H1 (cell line): ENCODE measurements at regions not wholly inside any gene's neighbourhood (a gene's known extent, or its start where the extent isn't known, plus 50 kb on each side); places are given as distances from the start of the nearest gene placed in this dataset.

Experiments
- CTCF ChIA-PET: fragments of 300-600 bp; sonication (Branson Sonifier 250); formaldehyde crosslinking; loops from one replicate; lab custom pipeline; 2021; ENCODE audit not compliant: partially characterized antibody; lab: Charles Lee
- POLR2A ChIA-PET: fragments of 300-600 bp; sonication (Branson Sonifier 250); formaldehyde crosslinking; loops from one replicate; lab custom pipeline; 2021; ENCODE audit warnings: inconsistent platforms; ENCODE audit not compliant: partially characterized antibody; lab: Charles Lee
- DNase-seq, 2 experiments: peaks; one replicate each; pipeline versions ENCODE4 v3.0.0 to v3.0.0-alpha.2; 2010 to 2022; ENCODE audit warnings: low spot score in 2 of 2, low read depth in 1 of 2, mixed read lengths in 1 of 2
- FAIRE-seq: peaks from 2 replicates; lab custom pipeline; 2011; peaks lifted over from hg19 to GRCh38; lab: Jason Lieb, UNC
- H2AFZ ChIP-seq: 2 replicates; pipeline ENCODE4 v1.8.1; 2012; ENCODE audit warnings: low read length, inconsistent platforms
- H2AK5ac ChIP-seq: 2 replicates; pipeline ENCODE4 v1.6.1; 2013; ENCODE audit warnings: low read depth, low read length
- H2BK120ac ChIP-seq: replicated peaks from 2 replicates; pipeline ENCODE3; 2013; ENCODE audit warnings: low read depth, low read length, inconsistent platforms
- H2BK12ac ChIP-seq: 2 replicates; pipeline ENCODE4 v1.6.1; 2013; ENCODE audit warnings: low read depth, low read length
- H2BK15ac ChIP-seq: 2 replicates; pipeline ENCODE4 v1.6.1; 2013; ENCODE audit warnings: low read length
- H2BK20ac ChIP-seq: 2 replicates; pipeline ENCODE4 v1.6.1; 2013; ENCODE audit warnings: low read length
- H2BK5ac ChIP-seq: 2 replicates; pipeline ENCODE4 v1.6.1; 2013; ENCODE audit warnings: low read depth, low read length
- H3K14ac ChIP-seq: 2 replicates; pipeline ENCODE4 v1.6.1; 2013; ENCODE audit warnings: inconsistent platforms; ENCODE audit not compliant: insufficient read length
- H3K18ac ChIP-seq: 2 replicates; pipeline ENCODE4 v1.6.1; 2013; ENCODE audit warnings: low read length; ENCODE audit errors: extremely low read depth
- H3K23ac ChIP-seq: 2 replicates; pipeline ENCODE4 v1.6.1; 2013; ENCODE audit warnings: inconsistent platforms; ENCODE audit not compliant: insufficient read length
- H3K23me2 ChIP-seq: 2 replicates; pipeline ENCODE4 v1.6.1; 2013; ENCODE audit warnings: low read depth, low read length
- H3K27ac ChIP-seq: 2 replicates; pipeline ENCODE4 v1.6.1; 2011; ENCODE audit warnings: low read depth, low read length, inconsistent platforms
- H3K27me3 ChIP-seq, 4 experiments: replicated peaks in 1 of 4; 1 replicate in 1 of 4; 2 replicates in 3 of 4; pipeline versions ENCODE4 v1.6.1 to v1.8.1; 2011 to 2013; ENCODE audit warnings: low read length in 3 of 4, mild to moderate bottlenecking in 3 of 4, inconsistent platforms in 2 of 4, mixed read lengths in 2 of 4, moderate library complexity in 1 of 4; ENCODE audit not compliant: control insufficient read depth in 3 of 4, insufficient read depth in 3 of 4; ENCODE audit errors: extremely low read depth in 1 of 4
- H3K36me3 ChIP-seq, 4 experiments: 2 replicates each; pipeline versions ENCODE4 v1.6.1 to v1.8.1; 2011 to 2013; ENCODE audit warnings: mild to moderate bottlenecking in 4 of 4, low read length in 3 of 4, moderate library complexity in 2 of 4, control low read depth in 1 of 4, inconsistent platforms in 1 of 4; ENCODE audit not compliant: insufficient read depth in 4 of 4, control insufficient read depth in 2 of 4
- H3K4ac ChIP-seq: replicated peaks from 2 replicates; pipeline ENCODE3; 2013; ENCODE audit warnings: low read length, low read depth, mixed read lengths, inconsistent platforms; ENCODE audit not compliant: insufficient read length
- H3K4me1 ChIP-seq, 4 experiments: replicated peaks in 1 of 4; 1 replicate in 1 of 4; 2 replicates in 3 of 4; pipeline versions ENCODE4 v1.6.1 to v1.8.1; 2011 to 2013; ENCODE audit warnings: low read length in 3 of 4, inconsistent platforms in 2 of 4, mixed read lengths in 1 of 4; ENCODE audit not compliant: insufficient read depth in 4 of 4, control insufficient read depth in 3 of 4
- H3K4me2 ChIP-seq, 2 experiments: 2 replicates each; pipeline versions ENCODE4 v1.6.1 to v1.8.1; 2011 to 2013; ENCODE audit warnings: low read depth in 2 of 2, low read length in 2 of 2, control low read depth in 1 of 2, inconsistent platforms in 1 of 2, mild to moderate bottlenecking in 1 of 2; ENCODE audit not compliant: insufficient read depth in 1 of 2
- H3K4me3 ChIP-seq, 4 experiments: fragments of 200-600, 300-600 bp in 1 of 4; sonication (generic), shearing (Covaris generic), sonication (Bioruptor Twin) in 1 of 4; 2 replicates each; pipeline versions ENCODE4 v1.5.1 to v1.8.1; 2011 to 2016; ENCODE audit warnings: low read length in 4 of 4, low read depth in 3 of 4, control low read depth in 2 of 4, inconsistent platforms in 2 of 4, mild to moderate bottlenecking in 2 of 4, mixed read lengths in 1 of 4, moderate library complexity in 1 of 4; ENCODE audit not compliant: insufficient read depth in 2 of 4; ENCODE audit errors: extremely low read depth in 1 of 4
- H3K56ac ChIP-seq: replicated peaks from 2 replicates; pipeline ENCODE3; 2013; ENCODE audit warnings: low read depth, mild to moderate bottlenecking, mixed read lengths, low read length, inconsistent platforms; ENCODE audit not compliant: insufficient read length
- H3K79me1 ChIP-seq: 2 replicates; pipeline ENCODE4 v1.6.1; 2013; ENCODE audit warnings: low read depth, low read length, control low read depth
- H3K79me2 ChIP-seq, 2 experiments: 2 replicates each; pipeline versions ENCODE4 v1.6.1 to v1.8.1; 2012 to 2013; ENCODE audit warnings: low read length in 2 of 2, mild to moderate bottlenecking in 2 of 2, inconsistent platforms in 1 of 2; ENCODE audit not compliant: insufficient read depth in 2 of 2, control insufficient read depth in 1 of 2
- H3K9ac ChIP-seq, 4 experiments: replicated peaks in 1 of 4; 1 replicate in 1 of 4; 2 replicates in 3 of 4; pipeline versions ENCODE4 v1.6.1 to v1.8.1; 2011 to 2013; ENCODE audit warnings: low read depth in 3 of 4, low read length in 3 of 4, control low read depth in 2 of 4, mild to moderate bottlenecking in 2 of 4, moderate library complexity in 2 of 4, inconsistent platforms in 1 of 4; ENCODE audit errors: extremely low read depth in 1 of 4
- H3K9me3 ChIP-seq, 2 experiments: 2 replicates each; pipeline versions ENCODE4 v1.6.1 to v1.8.1; 2012 to 2013; ENCODE audit warnings: mild to moderate bottlenecking in 2 of 2, moderate library complexity in 2 of 2, control low read depth in 1 of 2, inconsistent platforms in 1 of 2, low read depth in 1 of 2, low read length in 1 of 2, mixed read lengths in 1 of 2; ENCODE audit not compliant: insufficient read depth in 2 of 2
- H4K20me1 ChIP-seq, 2 experiments: replicated peaks in 1 of 2; 2 replicates each; pipeline versions ENCODE3 to v1.8.1; 2011 to 2013; ENCODE audit warnings: inconsistent platforms in 2 of 2, low read length in 2 of 2, mild to moderate bottlenecking in 1 of 2; ENCODE audit not compliant: insufficient read depth in 2 of 2, control insufficient read depth in 1 of 2
- H4K5ac ChIP-seq: 2 replicates; pipeline ENCODE4 v1.6.1; 2013; ENCODE audit warnings: low read length, low read depth, mixed read lengths, inconsistent platforms; ENCODE audit not compliant: insufficient read length
- H4K8ac ChIP-seq: 2 replicates; pipeline ENCODE4 v1.8.0; 2013; ENCODE audit warnings: mild to moderate bottlenecking, moderate library complexity, low read length, inconsistent platforms; ENCODE audit not compliant: insufficient read depth; ENCODE audit errors: extremely low read depth
- H4K91ac ChIP-seq: replicated peaks from 2 replicates; pipeline ENCODE3; 2013; ENCODE audit warnings: low read length, mixed read lengths, inconsistent platforms; ENCODE audit not compliant: insufficient read length
- BCL11A ChIP-seq, 2 experiments: IDR thresholded peaks; one replicate each; pipeline ENCODE4 v1.6.1; 2011; ENCODE audit warnings: low read depth in 2 of 2, low read length in 2 of 2, mild to moderate bottlenecking in 2 of 2
- CHD1 ChIP-seq: IDR thresholded peaks from 2 replicates; pipeline ENCODE4 v1.6.1; 2012; ENCODE audit warnings: low read depth, low read length, improper control_type of control experiment
- E2F6 ChIP-seq: IDR thresholded peaks from 2 replicates; pipeline ENCODE4 v1.6.1; 2012; ENCODE audit warnings: inconsistent platforms
- EP300 ChIP-seq, 2 experiments: IDR thresholded peaks; 1 replicate in 1 of 2; 2 replicates in 1 of 2; pipeline ENCODE4 v1.6.1; 2011 to 2012; ENCODE audit warnings: low read depth in 2 of 2, low read length in 2 of 2, mild to moderate bottlenecking in 2 of 2, borderline replicate concordance in 1 of 2, inconsistent platforms in 1 of 2, moderate library complexity in 1 of 2
- JUN ChIP-seq: IDR thresholded peaks from 2 replicates; pipeline ENCODE4 v1.6.1; 2011; ENCODE audit warnings: low read depth, mild to moderate bottlenecking, improper control_type of control experiment, low read length
- NANOG ChIP-seq: IDR thresholded peaks from 2 replicates; pipeline ENCODE4 v1.6.1; 2011; ENCODE audit warnings: low read length, low read depth, mild to moderate bottlenecking, inconsistent platforms; ENCODE audit not compliant: insufficient read depth, poor library complexity, severe bottlenecking
- PHF8 ChIP-seq: fragments of 200-600 bp; sonication (generic); conservative IDR thresholded peaks from 2 replicates; pipeline ENCODE4 v1.7.1; 2012; ENCODE audit warnings: low read depth, mild to moderate bottlenecking, inconsistent platforms, low read length, moderate library complexity
- POU5F1 ChIP-seq: IDR thresholded peaks from 2 replicates; pipeline ENCODE4 v1.6.1; 2011; ENCODE audit warnings: low read depth, mild to moderate bottlenecking, low read length, moderate library complexity
- RAD21 ChIP-seq, 2 experiments: IDR thresholded peaks in 1 of 2; conservative IDR thresholded peaks in 1 of 2; 2 replicates each; pipeline ENCODE4 v1.6.1; 2011; ENCODE audit warnings: low read depth in 2 of 2, low read length in 2 of 2, improper control_type of control experiment in 1 of 2, inconsistent platforms in 1 of 2, mild to moderate bottlenecking in 1 of 2, moderate library complexity in 1 of 2
- SP2 ChIP-seq: IDR thresholded peaks from 2 replicates; pipeline ENCODE4 v1.6.1; 2012; ENCODE audit warnings: mild to moderate bottlenecking, low read length, inconsistent platforms
- SUZ12 ChIP-seq: fragments of 200-600 bp; sonication (generic); IDR thresholded peaks from 2 replicates; pipeline ENCODE4 v1.6.1; 2012; ENCODE audit warnings: mild to moderate bottlenecking, inconsistent platforms, low read length, moderate library complexity, mixed read lengths
- ZNF274 ChIP-seq: IDR thresholded peaks from 2 replicates; pipeline ENCODE4 v1.7.0; 2012; ENCODE audit warnings: low read length, borderline replicate concordance; ENCODE audit errors: extremely low read depth
- whole genome bisulfite sequencing, 2 experiments: shearing (Covaris generic) in 1 of 2; methylation state at CpG; one replicate each; pipeline versions ENCODE4 v1.1.6 to v1.1.7; 2013 to 2015; ENCODE audit warnings: low lambda C conversion rate in 2 of 2, mixed read lengths in 2 of 2, inconsistent platforms in 1 of 2, low coverage in 1 of 2, missing lambda C conversion rate in 1 of 2; ENCODE audit not compliant: insufficient replicate concordance in 2 of 2, insufficient coverage in 1 of 2, insufficient read length in 1 of 2; ENCODE audit errors: extremely low coverage in 1 of 2, missing lambda C conversion rate in 1 of 2; 5-methylcytosine and 5-hydroxymethylcytosine counted together

- 0 out of 2 replicates have a peak, but pooled peaks cover 2% of the 10 kb centered on the region for H3K23me2 ChIP-seq
- H3K14ac ChIP-seq = no peak overlapping the region
- no peak overlapping the region for H3K56ac ChIP-seq
- H3K27ac ChIP-seq = no peak overlapping the region
- H4K8ac ChIP-seq = no peak overlapping the region
- no peaks in the 10 kb centered on the region for H3K79me1 ChIP-seq
- no peaks in the 10 kb centered on the region for H3K36me3 ChIP-seq
- no peak overlapping the region for H3K4me2 ChIP-seq
- DNase-seq (no peak), FAIRE-seq (no peak)
- H3K79me2 ChIP-seq = no peaks in the 10 kb centered on the region
- H3K23ac ChIP-seq = no peak overlapping the region
- H3K9ac ChIP-seq = no peak overlapping the region
- no peak overlapping the region for H2BK120ac ChIP-seq
- no peaks in the 10 kb centered on the region for H3K9me3 ChIP-seq
- H4K5ac ChIP-seq = no peak overlapping the region
- no peak overlapping the region for H3K4ac ChIP-seq
- WGBS, 2 experiments = 95% methylated on average over 3 of the region's 3 CpGs; no CpG with 5 or more reads in 1 of the 2 experiments
- no peak overlapping the region for H4K91ac ChIP-seq
- no peak overlapping the region for H2AFZ ChIP-seq
- no peak overlapping the region for H2BK20ac ChIP-seq
- POLR2A ChIA-PET = no interaction called here
- no peaks in the 10 kb centered on the region for H4K20me1 ChIP-seq
- H2BK15ac ChIP-seq = no peak overlapping the region
- H2BK12ac ChIP-seq = no peak overlapping the region
- TF ChIP-seq RAD21 (IDR thresholded peaks at IDR 0.05 in 1 of 2, conservative IDR thresholded peaks at IDR 0.05 in 1 of 2; ENCODE audit: low read depth in 2 of 2, low read length in 2 of 2) (no peak), E2F6 (no peak), ZNF274 (no peak), SP2 (no peak), NANOG (no peak), PHF8 (no peak), EP300 (IDR thresholded peaks at IDR 0.05; ENCODE audit: borderline replicate concordance in 1 of 2, low read depth in 2 of 2, low read length in 2 of 2) (no peak), JUN (no peak), BCL11A (IDR thresholded peaks at IDR 0.05; ENCODE audit: low read depth in 2 of 2, low read length in 2 of 2) (no peak), CHD1 (no peak), POU5F1 (no peak), SUZ12 (no peak)
- H2BK5ac ChIP-seq = no peak overlapping the region
- H3K4me1 ChIP-seq = peaks cover 0 to 5% (median 2%) of the 10 kb centered on the region in 4 experiments; a peak in 2 of 7 replicates
- H2AK5ac ChIP-seq = no peak overlapping the region
- no peak overlapping the region for H3K18ac ChIP-seq
- H3K27me3 ChIP-seq = no peaks in the 10 kb centered on the region
- H3K4me3 ChIP-seq = no peak overlapping the region
- CTCF ChIA-PET = interaction anchor here (0.6 to 2.4 kb wide), 3 partner anchors 16 to 194 kb away, joined by 3 to 6 read pairs (median 4); no protein-coding TSS in a partner anchor
These were observed 84.6 kb upstream of the NAMPT start for GRCh38 chr7:106369352-106369751.
